ENCODE measurements at regions not wholly inside any gene's neighbourhood (a gene's known extent, or its start where the extent isn't known, plus 50 kb on each side); places are given as distances from the start of the nearest gene placed in this dataset.

- TF ChIP-seq CTCF (IDR thresholded peaks at IDR 0.05; ENCODE audit: low read length): no peak
- no peak for TF ChIP-seq EZH2 (IDR thresholded peaks at IDR 0.05; ENCODE audit: borderline replicate concordance, low read length)
Measured at GRCh38 chr7:125775317-125775716, 845.7 kb upstream of the POT1 start.

Data from OCI-LY1 (cell line).